ENCODE measurements at regions not wholly inside any gene's neighbourhood (a gene's known extent, or its start where the extent isn't known, plus 50 kb on each side); places are given as distances from the start of the nearest gene placed in this dataset.

DNA sequence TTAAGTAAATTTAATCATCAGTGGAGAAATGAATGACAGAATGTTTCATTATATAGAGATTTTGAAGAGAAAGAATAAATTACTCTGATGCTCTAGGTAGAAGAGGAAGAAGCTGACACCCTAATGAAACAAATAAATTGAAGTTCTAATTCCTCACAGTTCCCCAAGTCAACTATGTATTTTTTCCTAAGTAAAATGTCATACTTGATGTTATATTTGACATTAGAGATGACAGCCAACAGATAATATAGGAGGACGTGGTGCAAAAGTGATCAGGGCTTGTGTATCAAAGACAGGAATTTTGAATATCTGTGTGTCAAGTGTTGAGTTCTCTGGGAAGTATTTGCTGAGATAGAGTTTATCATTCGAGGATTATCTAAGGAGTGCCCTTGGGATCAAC, 81.2 kb upstream of the CADPS start:
- CTCF ChIA-PET = no interaction called here
- ATAC-seq (ENCODE audit: low read depth) (no peak), DNase-seq (no peak)
- Mint-ChIP-seq H3K4me1 (peaks cover 2% of the 10 kb centered on the region), H3K9me3 (no peaks in the 10 kb centered on the region), H3K27ac (no peak overlapping the region), H3K27me3 (no peaks in the 10 kb centered on the region), H3K4me3 (no peak overlapping the region), H3K36me3 (ENCODE audit: low read depth) (no peaks in the 10 kb centered on the region)
- TF ChIP-seq CTCF (IDR thresholded peaks at IDR 0.05) = no peak
- POLR2A ChIA-PET = no interaction called here
- intact Hi-C loops (cut with micrococcal nuclease) = no loop called here

DNA sequence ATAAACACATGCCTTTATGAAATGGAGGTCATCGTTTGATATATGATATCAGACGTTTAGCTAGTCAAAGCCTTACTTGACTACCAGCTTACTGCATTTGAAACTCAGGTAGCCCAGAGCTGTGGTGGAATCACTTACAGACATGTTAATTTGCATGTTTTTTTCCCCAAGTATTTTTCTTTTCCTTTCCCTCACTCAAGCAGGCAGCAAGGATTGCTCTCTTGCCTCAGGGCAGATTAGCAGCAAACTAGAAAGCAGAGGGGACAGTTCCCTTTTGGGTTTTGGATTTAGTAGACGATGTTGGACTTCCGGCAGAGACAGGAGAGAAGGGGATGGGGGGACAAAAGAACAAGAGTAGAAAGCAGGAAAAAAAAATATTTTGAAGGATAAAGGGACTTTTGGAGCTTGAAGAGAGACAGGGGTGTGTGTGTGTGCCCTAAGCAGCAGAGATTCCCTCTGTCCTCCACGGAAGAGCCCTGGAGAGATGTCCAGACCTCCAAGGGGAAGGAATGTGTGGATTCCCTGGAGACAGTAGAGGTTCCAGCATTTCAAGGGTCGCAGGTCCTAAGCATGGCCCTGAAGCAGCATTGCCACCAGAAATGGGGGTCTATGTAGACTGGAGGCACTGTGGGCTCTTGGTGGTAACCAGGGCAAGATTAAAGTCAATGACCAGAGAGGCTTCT, 86.8 kb upstream of the CADPS start:
- no peak for DNase-seq
- H3K36me3 Mint-ChIP-seq (ENCODE audit: low read depth) = no peaks in the 10 kb centered on the region
- CTCF ChIA-PET = no interaction called here

DNA sequence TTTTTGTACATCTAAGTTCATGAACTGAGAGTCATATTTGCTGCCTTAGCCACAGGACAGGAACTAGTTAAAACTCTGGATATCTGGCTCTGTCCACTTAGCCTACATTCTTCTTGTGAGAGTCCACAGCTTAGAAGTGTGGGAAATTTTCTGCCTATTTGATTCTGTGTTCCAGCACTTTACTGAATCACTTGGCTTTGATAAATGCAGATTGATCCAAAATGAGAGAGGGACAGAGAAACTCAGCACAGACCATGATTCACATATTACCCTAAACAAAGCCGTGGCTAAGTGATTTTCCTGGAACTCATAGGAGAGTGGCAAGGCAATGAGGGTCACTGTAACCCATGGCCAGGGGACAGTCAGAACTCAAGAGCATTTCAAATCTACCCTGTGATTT, 87.5 kb upstream of the CADPS start:
- DNase-seq (no peak), ATAC-seq (ENCODE audit: low read depth) (no peak)
- Mint-ChIP-seq H3K27me3 (no peaks in the 10 kb centered on the region), H3K27ac (no peak overlapping the region), H3K4me1 (no peaks in the 10 kb centered on the region), H3K4me3 (no peak overlapping the region), H3K36me3 (ENCODE audit: low read depth) (no peaks in the 10 kb centered on the region), H3K9me3 (peaks cover 4% of the 10 kb centered on the region)
- ChIA-PET CTCF (no interaction called here), POLR2A (no interaction called here)
- intact Hi-C loops (cut with micrococcal nuclease) = no loop called here
- TF ChIP-seq CTCF (IDR thresholded peaks at IDR 0.05) = no peak

More for the DNA sequence above, 86.8 kb upstream of the CADPS start:
- no peak overlapping the region for H3K4me3 Mint-ChIP-seq
- H3K9me3 Mint-ChIP-seq = no peaks in the 10 kb centered on the region
- H3K27me3 Mint-ChIP-seq = no peaks in the 10 kb centered on the region
- no peak for ATAC-seq (ENCODE audit: low read depth)
- H3K4me1 Mint-ChIP-seq = no peaks in the 10 kb centered on the region
- POLR2A ChIA-PET = no interaction called here
- no peak overlapping the region for H3K27ac Mint-ChIP-seq
- intact Hi-C loops (cut with micrococcal nuclease) = no loop called here
- no peak for TF ChIP-seq CTCF (IDR thresholded peaks at IDR 0.05)

DNA sequence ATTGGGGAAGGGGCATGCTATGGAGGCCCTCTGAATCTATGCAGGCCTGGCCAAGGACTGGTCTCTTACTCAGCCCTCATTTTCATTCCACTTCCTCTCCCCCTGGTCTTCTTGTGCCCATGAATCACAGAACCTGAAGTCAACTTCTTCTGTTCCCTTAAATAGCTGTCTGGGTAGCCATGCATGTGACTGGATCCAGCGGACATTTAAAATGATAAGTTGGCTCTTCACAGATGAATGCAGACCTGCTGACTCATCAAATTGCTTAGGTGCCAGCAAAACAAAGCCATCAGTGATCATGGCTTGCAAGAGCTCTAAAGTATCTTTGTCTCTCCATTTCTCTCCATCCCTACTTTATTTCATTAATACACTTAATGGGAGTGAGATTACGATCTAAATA, 90.1 kb upstream of the CADPS start:
- no peak overlapping the region for H3K4me3 Mint-ChIP-seq
- DNase-seq = no peak
- ChIA-PET POLR2A (no interaction called here), CTCF (no interaction called here)
- TF ChIP-seq CTCF (IDR thresholded peaks at IDR 0.05) = no peak
- H3K27me3 Mint-ChIP-seq = no peaks in the 10 kb centered on the region
- ATAC-seq (ENCODE audit: low read depth) = no peak
- intact Hi-C loops (cut with micrococcal nuclease) = no loop called here
- no peak overlapping the region for H3K27ac Mint-ChIP-seq
- H3K9me3 Mint-ChIP-seq = peaks cover 4% of the 10 kb centered on the region
- no peaks in the 10 kb centered on the region for H3K36me3 Mint-ChIP-seq (ENCODE audit: low read depth)
- no peaks in the 10 kb centered on the region for H3K4me1 Mint-ChIP-seq

GRCh38 chr3:62968128-62968527, 92.9 kb upstream of the CADPS start:
- POLR2A ChIA-PET = no interaction called here
- Mint-ChIP-seq H3K4me1 (no peaks in the 10 kb centered on the region), H3K27ac (no peak overlapping the region), H3K4me3 (no peak overlapping the region), H3K9me3 (peaks cover 4% of the 10 kb centered on the region), H3K27me3 (no peaks in the 10 kb centered on the region), H3K36me3 (ENCODE audit: low read depth) (no peaks in the 10 kb centered on the region)
- ATAC-seq (ENCODE audit: low read depth) (no peak), DNase-seq (no peak)
- intact Hi-C loops (cut with micrococcal nuclease) = no loop called here
- CTCF ChIA-PET = no interaction called here
- TF ChIP-seq CTCF (IDR thresholded peaks at IDR 0.05) = no peak
